Sigmoid colon (tissue), 6 donors: ENCODE measurements at regions not wholly inside any gene's neighbourhood (a gene's known extent, or its start where the extent isn't known, plus 50 kb on each side); places are given as distances from the start of the nearest gene placed in this dataset.

Experiments used
- DNase-seq: peaks from one replicate; pipeline ENCODE4 v3.0.0-alpha.2; 2019
- H3K27ac ChIP-seq, 4 donors: fragments of 200-600 bp; sonication (generic); one replicate each; pipeline ENCODE4 v1.5.1; 2016 to 2019; ENCODE audit warnings: mild to moderate bottlenecking in 1 of 4
- H3K27me3 ChIP-seq, 3 donors: fragments of 200-600 bp; sonication (generic); one replicate each; pipeline ENCODE4 v1.5.1; 2019; ENCODE audit warnings: mild to moderate bottlenecking in 1 of 3
- H3K36me3 ChIP-seq, 4 donors: fragments of 200-600 bp; sonication (generic); one replicate each; pipeline ENCODE4 v1.5.1; 2016 to 2019
- H3K4me1 ChIP-seq, 4 donors: fragments of 200-600 bp; sonication (generic); one replicate each; pipeline ENCODE4 v1.5.1; 2017 to 2019
- H3K4me3 ChIP-seq, 4 donors: fragments of 200-600 bp; sonication (generic); one replicate each; pipeline ENCODE4 v1.5.1; 2017 to 2019; ENCODE audit warnings: mild to moderate bottlenecking in 2 of 4, moderate library complexity in 1 of 4
- H3K9me3 ChIP-seq, 4 donors: fragments of 200-600 bp in 3 of 4; sonication (generic) in 3 of 4; one replicate each; pipeline versions ENCODE4 v1.5.1 to v1.6.1; 2013 to 2019
- EP300 ChIP-seq, 4 donors: sonication (generic); formaldehyde crosslinking; IDR thresholded peaks; one replicate each; pipeline ENCODE4 v1.6.1; 2017; ENCODE audit warnings: antibody characterized with exemption in 4 of 4
- POLR2A ChIP-seq, 2 donors: fragments of 450-650 bp; IDR thresholded peaks; one replicate each; pipeline ENCODE4 v1.6.1; 2016; ENCODE audit warnings: antibody characterized with exemption in 2 of 2, mild to moderate bottlenecking in 2 of 2, moderate library complexity in 2 of 2
- POLR2AphosphoS5 ChIP-seq, 4 donors: sonication (generic); formaldehyde crosslinking; IDR thresholded peaks; one replicate each; pipeline ENCODE4 v1.6.1; 2017; ENCODE audit warnings: antibody characterized with exemption in 4 of 4
- WGBS, 2 donors: extraction: QIAGEN DNeasy Blood & Tissue Kit; methylation state at CpG; one replicate each; pipeline ENCODE4 v1.1.7; 2013; 5-methylcytosine and 5-hydroxymethylcytosine counted together
- intact Hi-C: fragments of 100-400 bp; cut with DNase I; formaldehyde crosslinking; loops from one replicate; pipeline ENCODE4 v1.15.1; 2023
- TF ChIP-seq, protein P1 (sequence below), 4 experiments: fragments of 450-650 bp in 3 of 4; fragments of 200-600 bp in 1 of 4; IDR thresholded peaks; one replicate each; pipeline ENCODE4 v1.5.1; 2016 to 2019; ENCODE audit warnings: antibody characterized with exemption in 4 of 4, mild to moderate bottlenecking in 3 of 4, moderate library complexity in 2 of 4
- donor health status: healthy with polysubstance abuse.
- donor health status: healthy.

GRCh38 chr6:130620338-130620781 lies 206.8 kb upstream of the SMLR1 start:
- Histone ChIP-seq H3K27ac (no peak overlapping the region), H3K4me1 (no peaks in the 10 kb centered on the region), H3K36me3 (no peaks in the 10 kb centered on the region), H3K27me3 (no peaks in the 10 kb centered on the region), H3K4me3 (no peak overlapping the region), H3K9me3 (peaks cover 0 to 7% (median 0%) of the 10 kb centered on the region in 4 donors)
- no peak for DNase-seq
- 57 to 61% methylated on average over 2 of the region's 2 CpGs for WGBS, 2 donors
- intact Hi-C loops: no loop called here
- TF ChIP-seq EP300 (IDR thresholded peaks at IDR 0.05): no peak

GRCh38 chr6:130622142-130622541 lies 205.1 kb upstream of the SMLR1 start:
- H3K27ac ChIP-seq: no peak overlapping the region
- TF ChIP-seq EP300 (IDR thresholded peaks at IDR 0.05): no peak
- TF ChIP-seq POLR2A (IDR thresholded peaks at IDR 0.05): no peak
- TF ChIP-seq, protein P1, sequence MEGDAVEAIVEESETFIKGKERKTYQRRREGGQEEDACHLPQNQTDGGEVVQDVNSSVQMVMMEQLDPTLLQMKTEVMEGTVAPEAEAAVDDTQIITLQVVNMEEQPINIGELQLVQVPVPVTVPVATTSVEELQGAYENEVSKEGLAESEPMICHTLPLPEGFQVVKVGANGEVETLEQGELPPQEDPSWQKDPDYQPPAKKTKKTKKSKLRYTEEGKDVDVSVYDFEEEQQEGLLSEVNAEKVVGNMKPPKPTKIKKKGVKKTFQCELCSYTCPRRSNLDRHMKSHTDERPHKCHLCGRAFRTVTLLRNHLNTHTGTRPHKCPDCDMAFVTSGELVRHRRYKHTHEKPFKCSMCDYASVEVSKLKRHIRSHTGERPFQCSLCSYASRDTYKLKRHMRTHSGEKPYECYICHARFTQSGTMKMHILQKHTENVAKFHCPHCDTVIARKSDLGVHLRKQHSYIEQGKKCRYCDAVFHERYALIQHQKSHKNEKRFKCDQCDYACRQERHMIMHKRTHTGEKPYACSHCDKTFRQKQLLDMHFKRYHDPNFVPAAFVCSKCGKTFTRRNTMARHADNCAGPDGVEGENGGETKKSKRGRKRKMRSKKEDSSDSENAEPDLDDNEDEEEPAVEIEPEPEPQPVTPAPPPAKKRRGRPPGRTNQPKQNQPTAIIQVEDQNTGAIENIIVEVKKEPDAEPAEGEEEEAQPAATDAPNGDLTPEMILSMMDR (IDR thresholded peaks at IDR 0.05): no peak
- no peak for TF ChIP-seq POLR2AphosphoS5 (IDR thresholded peaks at IDR 0.05)
- no peak overlapping the region for H3K4me3 ChIP-seq
- no peaks in the 10 kb centered on the region for H3K4me1 ChIP-seq
- no peaks in the 10 kb centered on the region for H3K27me3 ChIP-seq
- H3K36me3 ChIP-seq: no peaks in the 10 kb centered on the region
- DNase-seq: no peak
- H3K9me3 ChIP-seq: peaks cover 0 to 7% (median 0%) of the 10 kb centered on the region in 4 donors
- intact Hi-C loops: no loop called here

DNA sequence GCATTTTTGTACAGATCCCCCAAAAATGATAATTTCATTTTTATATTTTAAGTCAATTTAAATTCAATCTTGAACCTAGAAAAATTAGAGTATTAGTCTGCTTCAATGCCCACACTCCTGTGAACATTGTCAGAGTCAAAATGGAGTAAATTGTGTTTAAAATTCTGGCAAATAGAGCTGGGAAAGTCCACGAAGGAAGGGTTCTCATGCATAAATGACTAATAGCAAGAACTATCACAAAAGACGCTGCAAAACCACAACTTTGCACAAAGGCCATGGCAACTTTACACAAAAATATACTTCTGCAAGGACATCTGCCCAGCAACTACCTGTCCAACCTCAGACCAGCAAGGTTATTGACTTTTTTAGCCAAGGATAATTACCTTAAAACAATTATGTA lies 203.2 kb upstream of the SMLR1 start:
- H3K4me1 ChIP-seq: no peaks in the 10 kb centered on the region
- 72 to 86% methylated on average over 2 of the region's 2 CpGs for WGBS, 2 donors
- H3K27ac ChIP-seq: no peak overlapping the region
- intact Hi-C loops: no loop called here
- peaks cover 0 to 7% (median 0%) of the 10 kb centered on the region in 4 donors for H3K9me3 ChIP-seq
- no peaks in the 10 kb centered on the region for H3K27me3 ChIP-seq
- no peak for DNase-seq
- no peaks in the 10 kb centered on the region for H3K36me3 ChIP-seq
- TF ChIP-seq POLR2A (IDR thresholded peaks at IDR 0.05) (no peak), POLR2AphosphoS5 (IDR thresholded peaks at IDR 0.05) (no peak), EP300 (IDR thresholded peaks at IDR 0.05) (no peak)
- TF ChIP-seq, protein P1 (IDR thresholded peaks at IDR 0.05): no peak
- H3K4me3 ChIP-seq: no peak overlapping the region

GRCh38 chr6:130625825-130626527 lies 201.2 kb upstream of the SMLR1 start:
- 48 to 50% methylated on average over 3 of the region's 3 CpGs for WGBS, 2 donors
- no peak overlapping the region for H3K4me3 ChIP-seq
- H3K9me3 ChIP-seq: peaks cover 0 to 7% (median 0%) of the 10 kb centered on the region in 4 donors
- H3K36me3 ChIP-seq: no peaks in the 10 kb centered on the region
- no peak for DNase-seq
- no peak overlapping the region for H3K27ac ChIP-seq
- H3K4me1 ChIP-seq: no peaks in the 10 kb centered on the region
- TF ChIP-seq POLR2A (IDR thresholded peaks at IDR 0.05) (no peak), POLR2AphosphoS5 (IDR thresholded peaks at IDR 0.05) (no peak), EP300 (IDR thresholded peaks at IDR 0.05) (no peak)
- TF ChIP-seq, protein P1 (IDR thresholded peaks at IDR 0.05): no peak
- no peaks in the 10 kb centered on the region for H3K27me3 ChIP-seq
- intact Hi-C loops: no loop called here

DNA sequence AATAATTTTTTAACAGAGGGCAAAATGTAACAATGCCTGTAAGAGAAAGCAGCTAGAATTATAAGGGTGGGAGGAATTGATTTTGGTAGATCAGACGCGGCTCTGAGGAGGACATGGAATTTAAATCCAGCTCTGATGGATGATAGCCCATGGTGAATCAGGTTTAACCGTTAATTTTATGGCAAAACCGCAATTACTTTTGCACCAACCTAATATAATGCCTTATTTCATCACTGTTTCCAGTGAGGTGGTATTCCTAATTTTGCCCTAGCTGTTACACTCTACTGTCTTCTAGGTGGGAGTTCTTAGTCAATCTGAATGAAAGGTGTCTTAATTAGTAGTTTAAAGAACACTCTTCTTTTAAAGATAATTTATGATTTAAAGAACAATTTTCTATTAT lies 198.3 kb upstream of the SMLR1 start:
- no peaks in the 10 kb centered on the region for H3K27me3 ChIP-seq
- no peak overlapping the region for H3K4me3 ChIP-seq
- TF ChIP-seq EP300 (IDR thresholded peaks at IDR 0.05) (no peak), POLR2A (IDR thresholded peaks at IDR 0.05) (no peak), POLR2AphosphoS5 (IDR thresholded peaks at IDR 0.05) (no peak)
- TF ChIP-seq, protein P1 (IDR thresholded peaks at IDR 0.05): no peak
- 90 to 95% methylated on average over 4 of the region's 4 CpGs for WGBS, 2 donors
- no peaks in the 10 kb centered on the region for H3K9me3 ChIP-seq
- DNase-seq: no peak
- H3K27ac ChIP-seq: no peak overlapping the region
- no peaks in the 10 kb centered on the region for H3K4me1 ChIP-seq
- intact Hi-C loops: no loop called here
- no peaks in the 10 kb centered on the region for H3K36me3 ChIP-seq
